ENCODE measurements at regions not wholly inside any gene's neighbourhood (a gene's known extent, or its start where the extent isn't known, plus 50 kb on each side); places are given as distances from the start of the nearest gene placed in this dataset.

DNA sequence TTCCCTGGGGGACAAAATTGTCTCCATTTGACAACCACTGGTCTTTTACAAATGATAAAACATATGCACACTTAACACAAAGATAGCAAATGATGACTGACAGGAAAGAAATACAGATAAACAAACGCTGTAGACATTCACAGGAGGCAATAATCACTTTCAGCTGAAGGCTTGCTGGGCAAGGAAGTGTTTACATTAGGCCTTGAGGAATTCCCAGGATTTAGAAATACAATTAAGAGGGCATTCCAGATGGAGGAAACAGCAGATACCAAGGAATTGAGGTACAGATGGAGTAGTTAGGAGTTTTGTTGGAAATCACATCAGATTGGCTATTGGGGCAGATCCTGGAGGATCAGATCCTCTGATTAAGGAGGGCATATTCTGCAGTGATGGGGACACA lies 93.9 kb downstream of the DYRK2 start:
- H4K91ac ChIP-seq (replicated peaks; ENCODE audit: insufficient read length, low read length) = no peak overlapping the region
- no peak for TF ChIP-seq SRF (IDR thresholded peaks at IDR 0.05; ENCODE audit: low read depth, low read length)
- 0 out of 2 replicates have a peak, but pooled peaks have one; percentile 32 for TF ChIP-seq TEAD4 (IDR thresholded peaks at IDR 0.05; ENCODE audit: low read depth, low read length)
- H3K4ac ChIP-seq (replicated peaks; ENCODE audit: insufficient read length, low read depth, low read length) = no peak overlapping the region
- H3K4me1 ChIP-seq (replicated peaks in 1 of 4; ENCODE audit: control insufficient read depth in 3 of 4, insufficient read depth in 4 of 4, low read length in 3 of 4) = peaks cover 0 to 10% (median 2%) of the 10 kb centered on the region in 4 experiments; a peak in 2 of 7 replicates
- H2AK5ac ChIP-seq (ENCODE audit: low read depth, low read length) = no peak overlapping the region
- H3K4me2 ChIP-seq (ENCODE audit: insufficient read depth in 1 of 2, low read depth in 2 of 2, low read length in 2 of 2) = no peak overlapping the region
- no peak overlapping the region for H3K4me3 ChIP-seq (ENCODE audit: extremely low read depth in 1 of 4, insufficient read depth in 2 of 4, low read depth in 3 of 4, low read length in 4 of 4)
- no peaks in the 10 kb centered on the region for H3K36me3 ChIP-seq (ENCODE audit: control insufficient read depth in 2 of 4, insufficient read depth in 4 of 4, low read length in 3 of 4)
- H2BK20ac ChIP-seq (ENCODE audit: low read length) = no peak overlapping the region
- no peak overlapping the region for H2BK15ac ChIP-seq (ENCODE audit: low read length)
- FAIRE-seq = no peak
- H3K9ac ChIP-seq (replicated peaks in 1 of 4; ENCODE audit: extremely low read depth in 1 of 4, low read depth in 3 of 4, low read length in 3 of 4) = no peak overlapping the region
- no peak overlapping the region for H2AFZ ChIP-seq (ENCODE audit: low read length)
- no peak overlapping the region for H4K8ac ChIP-seq (ENCODE audit: extremely low read depth, insufficient read depth, low read length)
- no peak overlapping the region for H4K5ac ChIP-seq (ENCODE audit: insufficient read length, low read depth, low read length)
- ChIA-PET POLR2A (ENCODE audit: partially characterized antibody) (no interaction called here), CTCF (ENCODE audit: partially characterized antibody) (no interaction called here)
- H3K79me1 ChIP-seq (ENCODE audit: low read depth, low read length) = no peaks in the 10 kb centered on the region
- no peaks in the 10 kb centered on the region for H4K20me1 ChIP-seq (replicated peaks in 1 of 2; ENCODE audit: control insufficient read depth in 1 of 2, insufficient read depth in 2 of 2, low read length in 2 of 2)
- H3K79me2 ChIP-seq (ENCODE audit: control insufficient read depth in 1 of 2, insufficient read depth in 2 of 2, low read length in 2 of 2) = no peaks in the 10 kb centered on the region
- H3K9me3 ChIP-seq (ENCODE audit: insufficient read depth in 2 of 2, low read depth in 1 of 2, low read length in 1 of 2) = no peaks in the 10 kb centered on the region
- no peak for DNase-seq (ENCODE audit: low read depth in 1 of 2, low spot score in 2 of 2)
- no peak overlapping the region for H3K56ac ChIP-seq (replicated peaks; ENCODE audit: insufficient read length, low read depth, low read length)
- no peak overlapping the region for H3K27ac ChIP-seq (ENCODE audit: low read depth, low read length)
- H3K27me3 ChIP-seq (replicated peaks in 1 of 4; ENCODE audit: control insufficient read depth in 3 of 4, extremely low read depth in 1 of 4, insufficient read depth in 3 of 4, low read length in 3 of 4) = no peaks in the 10 kb centered on the region; a peak in 1 of 7 replicates
- 55% methylated on average over 1 of the region's 1 CpG; no CpG with 5 or more reads in 1 of the 2 experiments for WGBS, 2 experiments (ENCODE audit: extremely low coverage in 1 of 2, insufficient coverage in 1 of 2, insufficient read length in 1 of 2, insufficient replicate concordance in 2 of 2, low coverage in 1 of 2, low lambda C conversion rate in 2 of 2, missing lambda C conversion rate in 1 of 2)
- no peak overlapping the region for H2BK120ac ChIP-seq (replicated peaks; ENCODE audit: low read depth, low read length)
- H3K14ac ChIP-seq (ENCODE audit: insufficient read length) = no peak overlapping the region
- no peak overlapping the region for H3K23ac ChIP-seq (ENCODE audit: insufficient read length)
- H3K18ac ChIP-seq (ENCODE audit: extremely low read depth, low read length) = no peak overlapping the region
- H3K23me2 ChIP-seq (ENCODE audit: low read depth, low read length) = no peaks in the 10 kb centered on the region
- H2BK12ac ChIP-seq (ENCODE audit: low read depth, low read length) = no peak overlapping the region
- no peak overlapping the region for H2BK5ac ChIP-seq (ENCODE audit: low read depth, low read length)

All from H1 (cell line).